ENCODE measurements at regions not wholly inside any gene's neighbourhood (a gene's known extent, or its start where the extent isn't known, plus 50 kb on each side); places are given as distances from the start of the nearest gene placed in this dataset.
"Not testable (repeated sequence)": the region's sequence is repeated elsewhere in the genome, so short reads cannot be mapped to it uniquely, and the experiment has no call there.

- no peak for DNase-seq
Observed at GRCh38 chr3:74978684-74979083, 364.2 kb upstream of the CNTN3 start.

- not testable (repeated sequence) for DNase-seq
Observed at GRCh38 chr3:74985028-74985904, 370.8 kb upstream of the CNTN3 start.

- no peak for DNase-seq
Observed at GRCh38 chr3:74988095-74988494, 373.6 kb upstream of the CNTN3 start.

DNA sequence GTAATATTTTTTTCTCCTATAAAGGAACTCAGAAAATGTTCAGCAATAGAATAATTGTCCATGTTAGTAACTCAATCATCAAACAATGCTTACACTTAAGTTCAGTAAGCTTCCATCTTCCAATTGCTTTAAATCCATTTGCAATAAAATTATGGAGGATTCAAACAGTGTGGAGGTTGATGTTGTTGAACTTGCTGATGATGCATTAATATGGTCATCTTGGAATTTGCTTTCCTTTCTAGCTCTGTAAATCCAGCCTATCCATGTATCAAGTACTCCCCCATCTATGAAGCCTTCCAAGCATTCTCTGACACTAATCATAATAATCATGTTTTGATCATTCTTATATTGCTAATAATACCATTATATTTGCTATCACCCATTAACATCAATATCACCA is 378.4 kb upstream of the CNTN3 start:
- no peak for DNase-seq

- no peak for DNase-seq
Observed at GRCh38 chr3:75001330-75001729, 386.9 kb upstream of the CNTN3 start.

DNA sequence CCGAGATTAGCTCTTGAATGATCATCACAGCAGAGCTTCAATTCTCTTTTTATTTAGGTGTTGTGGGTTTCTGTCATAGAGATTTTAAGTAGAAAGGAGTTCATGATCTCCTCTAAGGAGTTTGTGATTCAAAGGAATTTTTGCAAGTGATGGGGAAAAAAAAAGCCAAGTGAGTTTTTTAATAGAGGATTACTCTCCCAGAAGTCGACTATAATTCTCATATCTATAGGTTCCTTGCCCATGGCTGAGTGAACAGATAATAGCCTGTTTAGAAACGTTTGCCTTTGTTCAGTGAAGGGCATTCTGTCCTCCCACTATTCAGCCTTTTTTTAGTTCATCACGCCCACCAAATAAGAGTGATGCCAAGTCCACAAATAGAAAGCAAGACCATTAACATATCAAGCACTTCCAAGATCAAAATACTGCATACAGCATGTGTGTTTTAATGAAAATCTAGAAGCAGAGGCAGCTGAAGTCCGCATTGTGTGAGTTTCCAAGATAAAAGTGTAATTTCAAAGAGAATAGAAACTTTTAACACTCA is 398.4 kb upstream of the CNTN3 start:
- no peak for DNase-seq

- DNase-seq, result no peak
Observed at GRCh38 chr3:75014008-75014407, 399.5 kb upstream of the CNTN3 start.

- DNase-seq, result no peak
Observed at GRCh38 chr3:75015280-75015679, 400.8 kb upstream of the CNTN3 start.

GRCh38 chr3:75035146-75035545 is 420.7 kb upstream of the CNTN3 start:
- no peak for DNase-seq

- no peak for DNase-seq
Observed at GRCh38 chr3:75042941-75043340, 428.5 kb upstream of the CNTN3 start.

GRCh38 chr3:75048650-75049049 is 434.2 kb upstream of the CNTN3 start:
- no peak for DNase-seq

- DNase-seq, result no peak
Observed at GRCh38 chr3:75049533-75049932, 435.1 kb upstream of the CNTN3 start.

DNA sequence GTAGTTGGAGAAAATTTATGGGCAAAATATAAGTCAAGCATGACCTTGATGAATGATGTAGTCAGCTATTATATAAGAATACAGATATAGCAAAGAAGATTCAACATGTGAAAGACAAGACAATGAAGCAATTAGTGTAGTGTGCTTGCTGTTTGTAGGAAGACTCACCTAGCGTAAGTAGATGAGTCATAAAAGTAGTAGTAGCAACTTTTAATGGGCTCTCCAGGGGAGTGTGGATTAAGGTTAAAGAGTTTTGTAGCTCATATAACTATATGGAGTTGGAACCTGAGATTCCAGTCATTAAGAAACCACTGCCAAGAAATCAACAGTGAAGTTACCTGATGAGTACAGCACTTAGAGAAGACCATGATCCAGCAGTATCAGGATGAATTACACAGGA is 444.7 kb upstream of the CNTN3 start:
- DNase-seq, result no peak

- DNase-seq, result no peak
Observed at GRCh38 chr3:75061806-75062205, 447.3 kb upstream of the CNTN3 start.

GRCh38 chr3:75075158-75075557 is 460.7 kb upstream of the CNTN3 start:
- no peak for DNase-seq

DNA sequence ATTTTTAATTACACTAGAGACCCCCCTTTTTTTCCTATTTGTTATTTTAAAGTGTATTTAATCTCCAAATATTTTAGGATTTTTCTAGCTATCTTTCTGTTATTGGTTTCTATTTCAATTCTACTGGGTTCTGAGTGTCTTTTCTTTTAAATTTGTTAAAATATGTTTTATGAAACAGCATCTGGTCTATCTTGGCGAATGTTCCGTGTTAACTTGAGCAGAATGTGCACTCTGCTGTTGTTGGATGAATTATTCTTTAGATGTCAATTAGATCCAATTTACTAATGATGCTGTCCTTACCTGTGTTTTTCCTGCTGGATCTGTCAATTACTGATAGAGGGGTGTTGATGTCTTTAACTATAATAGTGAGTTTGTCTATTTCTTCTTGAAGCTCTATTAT is 462.0 kb upstream of the CNTN3 start:
- no peak for DNase-seq

DNA sequence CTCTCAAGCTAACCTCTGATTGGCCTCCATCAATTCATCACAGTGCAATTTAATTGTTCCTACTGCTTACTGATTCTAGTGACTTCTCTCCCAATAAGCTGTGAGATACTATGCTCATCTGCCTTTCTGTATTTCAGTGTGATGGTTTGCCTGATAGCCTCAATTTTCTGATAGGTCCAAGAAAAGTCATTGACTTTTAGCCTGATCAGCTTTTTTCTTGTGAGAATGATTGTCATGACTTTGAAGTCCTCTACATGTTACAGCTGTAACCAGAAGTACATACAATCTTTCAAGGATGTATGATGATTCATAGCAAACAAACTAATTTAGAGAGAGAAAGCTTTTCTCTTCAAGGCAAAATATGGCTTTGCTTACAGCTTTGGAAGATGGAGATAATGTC is 463.8 kb upstream of the CNTN3 start:
- DNase-seq, result no peak

GRCh38 chr3:75082845-75083244 is 468.4 kb upstream of the CNTN3 start:
- DNase-seq, result no peak

DNA sequence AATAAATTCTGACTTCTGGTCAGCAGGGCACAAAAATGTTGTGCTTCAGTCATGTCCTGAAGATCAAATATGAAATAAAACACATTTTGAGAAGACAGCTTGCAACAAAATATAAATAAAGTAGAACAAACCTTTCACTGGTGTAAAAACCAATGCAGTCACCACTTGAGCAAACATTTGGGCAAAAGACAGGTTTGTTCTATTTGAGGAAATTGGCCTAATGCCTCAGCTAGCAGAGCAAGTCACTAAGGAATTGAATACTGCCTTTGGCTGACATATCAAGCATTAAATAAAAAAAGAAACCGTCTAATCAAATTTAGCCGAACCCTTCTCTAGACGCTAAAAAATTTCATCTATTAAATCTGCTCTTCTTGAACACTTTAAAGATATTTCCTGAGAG is 475.4 kb upstream of the CNTN3 start:
- no peak for DNase-seq

GRCh38 chr3:75101329-75102147 is 487.1 kb upstream of the CNTN3 start:
- DNase-seq, result no peak

DNA sequence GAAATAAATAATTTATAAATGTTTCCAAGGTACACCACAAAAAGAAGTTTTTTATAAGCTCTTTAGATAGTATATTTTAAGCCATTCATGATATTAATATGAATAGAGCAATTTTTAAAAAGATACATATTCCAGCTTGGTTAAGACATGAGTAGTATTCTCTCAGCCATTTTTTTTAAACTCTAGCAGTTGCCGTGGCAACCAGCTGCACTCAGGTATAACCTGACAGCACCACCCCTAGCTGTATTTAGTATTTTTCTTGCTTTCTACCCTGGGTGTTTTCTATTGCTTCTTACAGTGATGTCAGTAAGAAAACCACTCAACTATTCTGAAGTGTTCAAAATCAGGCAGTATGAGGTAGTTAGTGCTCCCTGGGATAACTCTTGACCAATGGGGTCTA is 496.3 kb upstream of the CNTN3 start:
- no peak for DNase-seq

DNA sequence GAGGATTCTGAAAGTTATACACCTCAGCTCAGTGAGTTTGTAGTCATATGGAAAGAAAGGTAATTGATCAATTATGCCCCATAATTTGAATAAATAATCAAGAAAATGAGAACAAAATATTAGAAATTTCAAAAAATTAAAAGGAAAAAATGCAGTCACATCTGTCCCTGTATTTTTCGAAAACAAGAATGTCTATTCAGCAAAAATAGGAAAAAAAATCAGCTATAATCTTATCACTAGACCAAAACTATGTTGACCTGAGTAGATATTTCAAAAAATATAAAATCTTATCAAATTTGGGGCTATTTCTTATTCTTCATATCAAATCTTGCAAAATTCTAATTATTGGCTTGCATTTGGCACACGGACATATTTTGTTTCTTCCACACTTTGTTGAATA is 501.2 kb upstream of the CNTN3 start:
- no peak for DNase-seq

GRCh38 chr3:75118779-75119178 is 504.3 kb upstream of the CNTN3 start:
- no peak for DNase-seq

DNA sequence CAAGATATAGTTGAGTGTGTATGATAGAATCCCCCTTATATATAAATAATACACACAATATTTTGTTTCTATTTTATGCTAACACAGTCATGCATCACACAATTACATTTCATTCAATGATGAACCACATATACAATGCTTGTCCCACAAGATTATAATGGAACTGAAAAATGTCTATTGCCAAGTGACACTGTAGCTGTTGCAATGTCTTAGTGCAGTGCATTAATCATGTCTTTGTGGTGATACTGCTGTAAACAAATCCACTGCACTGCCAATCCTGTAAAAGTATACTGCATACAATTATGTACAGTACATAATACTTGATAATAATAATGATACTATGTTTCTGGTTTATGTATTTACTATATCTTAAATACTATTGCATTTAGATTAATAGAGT is 512.1 kb upstream of the CNTN3 start:
- no peak for DNase-seq
